DOHH2 (cell line): ENCODE measurements at regions not wholly inside any gene's neighbourhood (a gene's known extent, or its start where the extent isn't known, plus 50 kb on each side); places are given as distances from the start of the nearest gene placed in this dataset.
"Not testable (repeated sequence)": the region's sequence is repeated elsewhere in the genome, so short reads cannot be mapped to it uniquely, and the experiment has no call there.

ENCODE experiments used
- H3F3A ChIP-seq: fragments of 200-600 bp; sonication (generic), shearing (Covaris generic); 2 replicates; pipeline ENCODE4 v1.6.0; 2016; ENCODE audit warnings: antibody characterized with exemption, mild to moderate bottlenecking; ENCODE audit not compliant: control insufficient read depth, insufficient read depth
- H3K27ac ChIP-seq: fragments of 200-600 bp; sonication (generic); 2 replicates; pipeline ENCODE4 v1.5.1; 2014; ENCODE audit warnings: low read depth, mild to moderate bottlenecking, low read length, moderate library complexity
- H3K27me3 ChIP-seq: fragments of 200-600 bp; sonication (generic); 2 replicates; pipeline ENCODE4 v1.6.1; 2014; ENCODE audit warnings: mild to moderate bottlenecking, low read length, mixed read lengths; ENCODE audit not compliant: control insufficient read depth
- H3K36me3 ChIP-seq: fragments of 200-600 bp; sonication (generic); 2 replicates; pipeline ENCODE4 v1.6.1; 2014; ENCODE audit warnings: mild to moderate bottlenecking, low read length, moderate library complexity, mixed read lengths; ENCODE audit not compliant: control insufficient read depth
- H3K4me1 ChIP-seq: fragments of 200-600 bp; sonication (generic); 2 replicates; pipeline ENCODE4 v1.6.1; 2014; ENCODE audit warnings: mild to moderate bottlenecking, low read length, mixed read lengths; ENCODE audit not compliant: control insufficient read depth
- H3K4me2 ChIP-seq: fragments of 200-600 bp; sonication (generic); 2 replicates; pipeline ENCODE4 v1.6.0; 2014; ENCODE audit warnings: mild to moderate bottlenecking, low read length, moderate library complexity
- H3K4me3 ChIP-seq: fragments of 200-600 bp; sonication (generic); 2 replicates; pipeline ENCODE4 v1.5.1; 2014; ENCODE audit warnings: mild to moderate bottlenecking, low read length, mixed read lengths
- H3K79me2 ChIP-seq: fragments of 200-600 bp; sonication (generic); 2 replicates; pipeline ENCODE4 v1.6.1; 2014; ENCODE audit warnings: mild to moderate bottlenecking, low read length, mixed read lengths; ENCODE audit not compliant: control insufficient read depth
- H3K9me2 ChIP-seq: fragments of 200-600 bp; sonication (generic); replicated peaks from 2 replicates; pipeline ENCODE4 v1.6.1; 2014; ENCODE audit warnings: mild to moderate bottlenecking, low read length, mixed read lengths; ENCODE audit not compliant: control insufficient read depth
- H3K9me3 ChIP-seq: fragments of 200-600 bp; sonication (generic); 2 replicates; pipeline ENCODE4 v1.6.1; 2014; ENCODE audit warnings: antibody characterized with exemption, low read length, mixed read lengths; ENCODE audit not compliant: control insufficient read depth, insufficient read depth
- H4K20me1 ChIP-seq: fragments of 200-600 bp; sonication (generic); 2 replicates; pipeline ENCODE4 v1.6.0; 2014; ENCODE audit warnings: low read depth, mild to moderate bottlenecking, antibody characterized with exemption, low read length, moderate library complexity; ENCODE audit not compliant: control insufficient read depth, insufficient read depth
- EZH2phosphoT487 ChIP-seq: fragments of 200-600 bp; sonication (generic); IDR thresholded peaks from 2 replicates; pipeline ENCODE4 v1.6.1; 2017; ENCODE audit warnings: borderline replicate concordance, mild to moderate bottlenecking, antibody characterized with exemption, low read length, moderate library complexity, mixed read lengths
- TF ChIP-seq, protein P1 (sequence below): fragments of 200-600 bp; sonication (generic); IDR thresholded peaks from one replicate; pipeline ENCODE4 v1.5.1; 2014; ENCODE audit warnings: antibody characterized with exemption, mild to moderate bottlenecking, low read depth, low read length; ENCODE audit not compliant: poor library complexity, severe bottlenecking

DNA sequence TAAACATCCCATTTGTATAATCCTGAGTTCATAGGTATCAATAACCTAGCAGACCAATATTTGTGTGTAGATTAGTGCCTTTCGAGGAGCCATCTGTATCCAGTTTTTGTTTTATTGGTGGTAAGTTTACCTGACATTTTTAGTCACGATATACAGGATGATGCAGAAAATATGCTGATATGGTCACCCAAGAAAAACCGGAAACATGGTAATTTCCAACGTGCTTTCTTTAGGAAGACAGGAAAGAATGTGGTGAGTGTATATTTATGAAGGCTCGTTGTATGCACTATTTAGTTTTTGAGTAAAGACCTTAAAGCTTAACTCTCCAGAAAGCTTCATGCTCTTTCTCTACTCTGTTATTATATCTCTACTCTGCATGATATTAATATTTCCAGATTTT, 180.2 kb upstream of the PHACTR1 start:
- Histone ChIP-seq H3K27me3 (no peaks in the 10 kb centered on the region), H3K9me3 (no peaks in the 10 kb centered on the region), H3K4me1 (peaks cover 18% of the 10 kb centered on the region), H4K20me1 (no peaks in the 10 kb centered on the region), H3K36me3 (no peaks in the 10 kb centered on the region), H3K27ac (no peak overlapping the region), H3K4me3 (no peak overlapping the region), H3K79me2 (no peaks in the 10 kb centered on the region), H3K4me2 (no peak overlapping the region), H3K9me2 (no peaks in the 10 kb centered on the region), H3F3A (no peaks in the 10 kb centered on the region)
- TF ChIP-seq, protein P1, sequence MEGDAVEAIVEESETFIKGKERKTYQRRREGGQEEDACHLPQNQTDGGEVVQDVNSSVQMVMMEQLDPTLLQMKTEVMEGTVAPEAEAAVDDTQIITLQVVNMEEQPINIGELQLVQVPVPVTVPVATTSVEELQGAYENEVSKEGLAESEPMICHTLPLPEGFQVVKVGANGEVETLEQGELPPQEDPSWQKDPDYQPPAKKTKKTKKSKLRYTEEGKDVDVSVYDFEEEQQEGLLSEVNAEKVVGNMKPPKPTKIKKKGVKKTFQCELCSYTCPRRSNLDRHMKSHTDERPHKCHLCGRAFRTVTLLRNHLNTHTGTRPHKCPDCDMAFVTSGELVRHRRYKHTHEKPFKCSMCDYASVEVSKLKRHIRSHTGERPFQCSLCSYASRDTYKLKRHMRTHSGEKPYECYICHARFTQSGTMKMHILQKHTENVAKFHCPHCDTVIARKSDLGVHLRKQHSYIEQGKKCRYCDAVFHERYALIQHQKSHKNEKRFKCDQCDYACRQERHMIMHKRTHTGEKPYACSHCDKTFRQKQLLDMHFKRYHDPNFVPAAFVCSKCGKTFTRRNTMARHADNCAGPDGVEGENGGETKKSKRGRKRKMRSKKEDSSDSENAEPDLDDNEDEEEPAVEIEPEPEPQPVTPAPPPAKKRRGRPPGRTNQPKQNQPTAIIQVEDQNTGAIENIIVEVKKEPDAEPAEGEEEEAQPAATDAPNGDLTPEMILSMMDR: no peak
- TF ChIP-seq EZH2phosphoT487: no peak

DNA sequence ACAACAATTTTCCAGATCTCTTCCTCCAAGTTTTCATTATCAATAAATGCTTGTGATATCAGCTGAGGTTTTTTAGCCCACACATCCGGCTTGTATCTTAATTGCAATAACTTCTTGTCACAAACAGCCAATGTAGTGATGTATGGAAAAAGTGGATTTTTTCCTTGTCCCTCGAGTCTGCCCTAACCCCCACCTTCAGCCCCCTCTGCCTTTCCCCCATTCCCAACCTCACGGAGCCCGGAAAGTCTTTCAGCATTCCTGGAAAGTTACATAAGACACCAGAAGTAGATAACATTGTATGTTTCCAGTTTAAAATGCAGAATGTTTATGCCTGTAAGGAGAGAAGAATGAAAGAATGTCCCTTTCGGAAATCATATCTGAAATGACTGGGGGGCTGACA, 179.2 kb upstream of the PHACTR1 start:
- no peak for TF ChIP-seq EZH2phosphoT487
- TF ChIP-seq, protein P1: no peak
- Histone ChIP-seq H3K36me3 (no peaks in the 10 kb centered on the region), H3K4me3 (no peak overlapping the region), H3K27ac (no peak overlapping the region), H4K20me1 (no peaks in the 10 kb centered on the region), H3F3A (no peaks in the 10 kb centered on the region), H3K9me3 (no peaks in the 10 kb centered on the region), H3K4me1 (peaks cover 18% of the 10 kb centered on the region), H3K27me3 (no peaks in the 10 kb centered on the region), H3K9me2 (no peaks in the 10 kb centered on the region), H3K79me2 (no peaks in the 10 kb centered on the region), H3K4me2 (no peak overlapping the region)

DNA sequence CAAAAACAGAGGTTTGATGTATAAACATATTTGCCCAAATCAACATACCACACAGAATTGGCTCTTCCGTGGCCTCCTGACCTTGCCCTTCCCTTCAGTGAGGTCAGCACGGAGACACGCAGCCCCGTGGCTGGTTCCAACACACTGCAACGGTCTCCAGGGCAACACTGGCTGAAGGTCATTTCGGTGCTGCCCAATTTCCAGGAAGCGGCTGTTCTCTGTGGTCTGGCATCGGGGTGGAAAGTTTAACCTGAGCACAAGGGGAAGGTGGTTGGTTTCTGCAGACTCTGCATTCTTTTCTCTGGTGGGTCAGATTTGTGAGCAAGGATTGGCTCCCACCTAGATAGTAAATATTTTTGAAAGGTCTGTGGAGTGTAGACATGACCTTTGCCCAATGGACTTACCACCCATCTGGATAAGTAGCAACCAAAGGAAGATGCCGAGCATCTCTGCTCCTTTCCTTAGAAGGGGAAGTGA, 177.6 kb upstream of the PHACTR1 start:
- H4K20me1 ChIP-seq: no peaks in the 10 kb centered on the region
- no peak overlapping the region for H3K27ac ChIP-seq
- H3K27me3 ChIP-seq: no peaks in the 10 kb centered on the region
- no peak overlapping the region for H3K4me3 ChIP-seq
- H3F3A ChIP-seq: no peaks in the 10 kb centered on the region
- no peaks in the 10 kb centered on the region for H3K9me2 ChIP-seq
- no peak overlapping the region for H3K4me2 ChIP-seq
- no peaks in the 10 kb centered on the region for H3K9me3 ChIP-seq
- H3K4me1 ChIP-seq: peaks cover 12% of the 10 kb centered on the region
- no peaks in the 10 kb centered on the region for H3K79me2 ChIP-seq
- no peaks in the 10 kb centered on the region for H3K36me3 ChIP-seq
- TF ChIP-seq EZH2phosphoT487: no peak
- TF ChIP-seq, protein P1: no peak

DNA sequence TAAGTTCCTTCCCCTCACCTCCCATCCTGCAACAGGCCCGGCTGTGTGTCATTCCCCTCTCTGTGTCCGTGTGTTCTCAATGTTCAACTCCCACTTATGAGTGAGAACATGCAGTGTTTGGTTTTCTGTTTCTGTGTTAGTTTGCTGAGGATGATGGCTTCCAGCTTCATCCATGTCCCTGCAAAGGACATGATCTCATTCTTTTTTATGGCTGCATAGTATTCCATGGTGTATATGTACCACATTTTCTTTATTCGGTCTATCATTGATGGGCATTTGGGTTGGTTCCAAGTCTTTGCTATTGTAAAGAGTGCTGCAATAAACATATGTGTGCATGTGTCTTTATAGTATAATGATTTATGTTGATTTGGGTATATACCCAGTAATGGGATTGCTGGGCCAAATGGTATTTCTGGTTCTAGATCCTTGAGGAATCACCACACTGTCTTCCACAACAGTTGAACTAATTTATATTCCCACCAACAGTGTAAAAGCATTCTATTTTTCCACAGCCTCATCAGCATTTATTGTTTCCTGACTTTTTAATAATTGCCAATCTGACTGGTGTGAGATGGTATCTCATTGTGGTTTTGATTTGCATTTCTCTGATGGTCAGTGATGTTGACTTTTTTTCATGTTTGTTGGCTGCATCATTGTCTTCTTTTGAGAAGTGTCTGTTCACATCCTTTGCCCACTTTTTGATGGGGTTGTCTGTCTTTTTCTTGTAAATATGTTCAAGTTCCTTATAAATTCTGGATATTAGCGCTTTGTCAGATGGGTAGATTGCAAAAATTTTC, 174.1 kb upstream of the PHACTR1 start:
- H3K4me2 ChIP-seq, H3K4me1 ChIP-seq, H4K20me1 ChIP-seq, H3K9me3 ChIP-seq, H3K36me3 ChIP-seq, H3K79me2 ChIP-seq, H3K9me2 ChIP-seq, H3K27me3 ChIP-seq, H3K27ac ChIP-seq, H3K4me3 ChIP-seq, H3F3A ChIP-seq: not testable (repeated sequence)
